HG03520 (cell line): ENCODE measurements at regions not wholly inside any gene's neighbourhood (a gene's known extent, or its start where the extent isn't known, plus 50 kb on each side); places are given as distances from the start of the nearest gene placed in this dataset.
"Not testable (repeated sequence)": the region's sequence is repeated elsewhere in the genome, so short reads cannot be mapped to it uniquely, and the experiment has no call there.

Experiments
- ATAC-seq: cut with Tn5 transposase; IDR thresholded peaks from one replicate; pipeline ENCODE4 v1.9.1; 2021; ENCODE audit warnings: mild to moderate bottlenecking, moderate library complexity; ENCODE audit not compliant: unreplicated experiment

DNA sequence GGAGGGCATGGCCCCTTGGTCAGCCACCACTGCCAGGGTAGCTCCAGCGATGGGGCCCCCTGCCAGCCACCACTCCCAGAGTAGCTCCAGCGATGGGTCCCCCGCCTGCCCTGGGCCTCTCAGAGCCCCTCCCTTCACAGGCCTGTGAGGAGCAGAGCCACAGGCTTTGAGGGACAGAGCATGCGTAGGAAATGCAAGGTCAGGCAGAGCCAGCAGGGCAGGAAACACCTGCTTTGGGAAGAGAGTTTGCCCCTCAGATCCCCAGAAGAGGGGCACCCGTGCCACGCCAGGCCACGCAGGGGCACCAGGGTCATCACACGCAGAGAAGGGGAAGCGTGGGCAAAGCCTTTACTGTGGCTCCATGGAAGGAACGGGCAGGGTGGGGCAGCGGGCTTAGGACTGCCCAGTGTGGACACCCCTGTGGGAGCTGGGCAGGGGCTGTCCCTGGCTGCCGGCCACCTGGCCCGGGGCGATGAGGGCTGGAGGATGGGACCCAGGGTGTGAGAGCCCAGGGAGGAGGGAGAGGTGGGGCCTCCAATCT lies 477.8 kb downstream of the BRD1 start:
- no peak for ATAC-seq

DNA sequence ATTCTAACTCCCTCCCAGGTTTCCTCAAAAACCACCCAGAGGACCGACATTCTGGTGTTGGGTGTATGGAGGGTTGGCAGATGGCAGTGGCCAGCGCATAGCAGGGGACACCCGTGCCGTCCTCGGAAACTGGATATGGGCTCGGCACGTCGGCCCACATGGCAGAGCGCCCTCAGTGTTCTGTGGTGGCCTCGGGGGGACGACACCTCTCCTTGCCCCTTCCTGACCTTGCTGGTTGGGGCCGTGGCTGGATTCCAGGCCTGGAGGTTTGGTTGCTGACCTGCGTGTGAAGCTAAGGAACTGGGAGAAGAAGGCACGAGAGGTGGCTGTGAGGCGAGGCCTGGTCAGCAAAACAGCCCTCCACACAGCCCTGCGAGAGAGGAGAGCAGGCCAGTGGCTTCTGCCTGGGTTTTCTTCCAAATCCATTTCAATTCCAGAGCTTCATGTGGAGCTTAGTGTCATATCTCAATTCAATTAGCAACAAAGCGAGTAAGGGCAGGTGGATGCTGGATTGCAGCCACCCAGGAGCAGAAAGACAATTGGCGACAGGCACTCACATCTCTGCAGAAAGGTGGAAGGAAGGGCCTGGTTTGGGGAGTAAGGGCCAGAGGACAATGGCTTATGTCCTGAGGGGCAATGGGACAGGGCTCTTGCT lies 478.4 kb downstream of the BRD1 start:
- ATAC-seq, result no peak

DNA sequence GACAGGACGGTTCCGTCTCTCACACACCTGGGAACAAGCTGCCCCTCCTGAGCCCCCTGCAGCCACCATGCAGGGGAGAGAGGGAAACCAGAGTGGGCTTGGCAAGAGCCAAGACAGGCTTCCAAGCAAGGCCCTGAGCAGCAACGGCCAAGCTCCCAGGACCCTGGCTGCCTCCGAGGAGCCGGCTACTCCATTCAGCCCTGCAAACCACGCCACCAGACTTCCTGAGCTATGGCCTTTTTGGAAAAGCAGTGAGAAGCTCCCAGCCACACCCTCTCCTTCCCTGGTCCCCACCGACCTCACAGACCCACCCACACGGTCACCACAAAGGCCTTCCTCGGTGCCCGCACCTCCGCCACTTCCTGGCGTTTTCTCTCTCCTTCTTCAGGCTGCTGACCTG lies 479.0 kb downstream of the BRD1 start:
- ATAC-seq, result no peak

DNA sequence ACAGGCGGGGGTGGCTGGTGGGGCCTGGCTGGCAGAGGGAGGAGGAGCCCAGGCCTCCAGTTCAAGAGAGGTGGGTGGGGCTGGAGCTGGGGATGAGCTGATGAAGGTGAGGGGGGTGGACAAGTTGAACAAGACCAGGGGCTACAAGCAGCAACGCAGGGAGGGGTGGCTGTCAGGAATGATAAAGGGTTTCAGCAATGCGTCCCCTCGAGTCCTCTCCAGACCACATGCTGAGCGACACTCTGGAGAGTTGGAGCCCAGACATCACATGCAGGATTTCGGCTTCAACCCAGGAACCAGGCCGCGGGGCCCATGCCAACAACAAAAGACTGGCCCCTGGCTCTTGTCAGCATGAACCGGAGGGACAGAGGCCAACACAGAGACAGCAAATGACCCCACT lies 480.3 kb downstream of the BRD1 start:
- no peak for ATAC-seq

DNA sequence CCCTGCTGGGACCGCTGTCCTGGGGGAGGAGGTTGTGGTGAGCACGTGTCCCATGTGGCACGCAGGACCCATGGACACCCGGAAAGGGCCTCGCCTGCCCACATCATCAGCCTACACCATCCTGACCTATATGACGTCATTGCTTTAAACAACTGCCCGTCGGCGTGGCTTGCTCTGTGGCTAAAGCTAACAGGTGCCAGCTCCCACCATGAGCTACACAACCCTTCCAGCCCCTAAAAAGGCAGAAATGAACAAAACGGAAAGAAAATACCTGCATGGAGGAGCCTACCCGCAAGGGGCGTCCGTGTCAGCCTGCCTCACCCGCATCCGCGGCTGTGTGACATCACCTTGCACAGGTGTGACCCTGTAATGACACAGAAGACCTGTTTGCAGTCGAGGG lies 481.8 kb downstream of the BRD1 start:
- ATAC-seq, result no peak

DNA sequence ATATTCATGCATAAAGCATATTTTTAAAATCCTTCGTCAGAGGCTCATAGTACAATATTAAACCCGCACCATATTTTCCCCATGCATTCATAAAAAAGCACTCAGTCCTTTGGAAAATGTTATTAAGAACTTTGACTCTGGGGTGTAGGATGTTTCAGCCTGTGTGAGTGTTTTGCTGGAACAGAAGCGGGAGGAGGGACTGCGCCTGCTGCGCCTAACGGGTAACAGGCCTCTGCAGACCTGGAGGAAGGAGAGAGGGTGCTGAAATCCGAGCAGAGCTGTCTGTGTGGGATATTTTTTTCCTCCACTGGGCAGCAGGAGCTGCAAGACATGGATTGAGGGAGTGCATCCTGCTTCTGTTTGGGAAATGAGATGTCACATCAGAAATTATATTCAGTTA lies 483.0 kb downstream of the BRD1 start:
- ATAC-seq, result no peak

DNA sequence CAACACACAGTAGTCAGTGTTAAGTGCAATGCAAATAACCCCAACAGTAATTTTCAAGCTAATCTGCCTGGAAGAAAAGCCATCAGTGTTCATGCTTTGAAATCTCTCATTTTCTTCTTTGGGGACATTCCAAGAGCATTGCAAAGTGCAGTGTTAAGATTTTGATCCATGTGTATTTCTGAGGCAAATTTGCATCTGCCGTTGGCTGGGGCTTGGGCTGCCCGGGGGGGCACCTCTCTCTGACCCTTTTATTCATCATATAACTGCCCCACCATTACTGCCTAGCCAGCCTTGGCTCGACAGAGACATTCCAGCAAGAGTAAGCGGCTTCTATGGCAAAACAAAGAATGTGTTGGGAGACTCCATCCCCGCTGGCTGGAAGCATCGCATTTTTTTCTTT lies 483.5 kb downstream of the BRD1 start:
- ATAC-seq, result no peak

DNA sequence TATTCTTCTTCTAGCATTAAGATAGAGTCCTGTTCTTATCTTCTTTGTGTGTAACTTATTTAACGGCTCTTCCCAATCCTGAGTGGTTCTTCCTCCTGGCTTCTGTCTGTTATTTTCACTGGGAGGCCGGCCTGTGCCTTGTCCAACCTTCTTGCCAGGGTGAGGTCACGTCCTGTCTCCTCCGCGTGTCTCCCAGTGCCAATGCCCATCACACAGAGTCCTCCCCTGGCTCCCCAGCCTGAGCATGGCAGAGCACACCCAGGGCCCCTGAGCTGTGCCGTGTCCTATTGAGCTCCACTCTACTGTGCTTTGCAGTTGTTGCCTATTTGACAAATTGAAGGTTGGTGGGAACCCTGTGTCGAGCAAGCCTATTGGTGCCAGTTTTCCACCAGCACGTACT lies 487.3 kb downstream of the BRD1 start:
- no peak for ATAC-seq

DNA sequence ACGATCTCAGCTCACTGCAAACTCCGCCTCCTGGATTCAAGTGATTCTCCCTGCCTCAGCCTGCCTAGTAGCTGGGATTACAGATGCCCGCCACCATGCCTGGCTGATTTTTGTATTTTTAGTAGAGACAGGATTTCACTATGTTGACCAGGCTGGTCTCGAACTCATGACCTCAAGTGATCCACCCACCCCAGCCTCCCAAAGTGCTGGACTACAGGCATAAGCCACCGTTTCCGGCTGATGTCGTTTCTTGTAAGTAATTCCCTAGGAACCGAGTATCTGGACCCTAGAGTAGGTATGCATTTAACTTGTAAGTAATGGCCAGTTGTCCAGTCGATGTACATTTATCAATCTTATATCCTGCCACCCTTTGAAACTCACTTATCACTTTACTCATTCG lies 491.2 kb downstream of the BRD1 start:
- ATAC-seq, result not testable (repeated sequence)

DNA sequence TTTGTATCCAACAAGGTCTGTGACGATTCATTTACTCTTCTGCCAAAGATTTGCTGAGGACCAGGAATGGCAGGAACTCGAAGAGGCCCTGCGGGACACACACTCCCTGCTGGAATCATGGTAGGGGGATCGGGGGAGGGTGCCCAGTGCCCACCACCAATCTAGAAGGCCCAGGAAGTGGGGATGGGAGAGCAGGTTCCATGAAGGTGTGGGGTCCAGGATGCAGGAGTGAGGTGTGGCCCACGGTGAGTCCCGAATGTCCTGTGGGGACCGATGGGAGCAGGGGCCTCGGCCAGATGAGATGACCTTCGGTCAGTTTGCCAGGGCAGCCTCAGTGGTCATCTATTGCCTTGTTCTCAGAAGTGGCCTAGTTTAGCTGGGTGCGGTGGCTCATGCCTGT lies 492.7 kb downstream of the BRD1 start:
- ATAC-seq, result no peak

DNA sequence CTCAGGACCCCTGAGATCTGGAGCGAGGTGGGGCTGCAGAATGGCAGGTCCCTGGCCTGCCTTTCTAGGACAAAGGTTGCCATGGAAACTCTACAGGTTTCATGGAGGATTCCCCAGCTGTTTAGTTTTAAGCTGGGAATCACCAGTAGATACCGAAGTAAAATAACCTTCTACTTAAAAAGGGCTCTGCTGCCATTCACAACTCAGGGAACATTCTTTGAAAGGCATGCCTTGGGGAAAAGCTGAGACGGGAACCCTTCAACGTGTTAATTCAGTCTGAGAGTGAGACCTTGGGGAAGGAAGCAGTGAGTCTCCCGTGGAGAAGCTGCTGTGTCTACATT lies 493.3 kb downstream of the BRD1 start:
- ATAC-seq, result no peak

DNA sequence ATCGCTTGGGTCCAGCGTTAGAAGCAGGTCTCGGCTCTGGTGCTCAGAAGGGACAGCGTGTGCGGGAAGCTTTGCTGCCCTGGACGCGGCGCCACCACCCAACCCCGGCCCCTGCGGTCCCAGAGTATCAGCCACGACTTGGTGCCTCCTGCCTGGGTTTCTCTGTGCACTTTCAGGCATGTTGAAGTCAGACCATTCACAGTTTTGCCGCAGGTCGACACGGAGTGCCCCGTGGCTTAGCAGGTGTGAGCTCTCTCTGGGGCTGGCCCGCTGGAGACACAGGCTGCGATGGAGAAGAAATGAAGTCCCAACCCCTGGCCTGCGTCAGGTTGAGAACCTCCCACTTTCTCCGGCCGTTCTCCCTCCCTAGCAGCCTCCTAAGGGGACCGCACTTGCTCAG lies 494.5 kb downstream of the BRD1 start:
- ATAC-seq, result no peak

DNA sequence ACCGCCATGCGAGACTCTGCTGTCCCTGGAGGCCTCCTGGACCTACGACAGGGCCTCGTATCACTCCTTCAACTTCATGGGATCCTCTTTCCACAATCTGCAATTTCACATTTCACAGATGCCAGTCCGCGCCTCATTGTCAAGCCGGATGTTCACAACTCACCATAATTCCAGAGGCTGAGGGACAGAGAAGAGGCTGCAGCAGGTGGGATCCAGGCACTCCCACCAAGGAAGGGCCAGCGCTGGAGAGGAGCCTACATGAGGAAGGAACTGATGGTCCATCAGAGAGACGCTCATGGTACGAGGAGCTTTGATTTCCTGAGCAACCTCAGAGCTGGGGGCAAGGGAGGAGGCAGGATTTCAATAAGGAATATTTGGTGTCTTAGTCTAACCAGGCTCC lies 495.0 kb downstream of the BRD1 start:
- ATAC-seq, result no peak

DNA sequence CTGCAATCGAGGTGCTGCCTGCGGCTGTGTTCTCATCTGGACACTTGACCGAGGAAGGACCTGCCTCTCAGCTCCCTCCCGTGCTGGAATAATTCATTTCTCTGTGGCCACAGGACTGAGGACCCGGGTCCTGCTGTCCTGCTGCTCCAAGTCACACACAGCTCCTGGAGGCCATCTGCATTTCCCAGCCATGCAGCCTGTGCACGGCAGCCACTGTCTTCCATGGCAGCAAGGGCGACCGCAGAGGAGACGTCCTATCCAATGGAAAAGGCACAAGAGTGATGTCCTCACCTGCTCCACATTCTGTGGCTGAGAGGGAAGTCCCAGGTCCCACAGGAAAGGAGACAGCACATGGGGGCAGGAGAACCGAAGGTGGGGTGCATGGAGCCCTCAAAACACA lies 495.8 kb downstream of the BRD1 start:
- ATAC-seq, result no peak

DNA sequence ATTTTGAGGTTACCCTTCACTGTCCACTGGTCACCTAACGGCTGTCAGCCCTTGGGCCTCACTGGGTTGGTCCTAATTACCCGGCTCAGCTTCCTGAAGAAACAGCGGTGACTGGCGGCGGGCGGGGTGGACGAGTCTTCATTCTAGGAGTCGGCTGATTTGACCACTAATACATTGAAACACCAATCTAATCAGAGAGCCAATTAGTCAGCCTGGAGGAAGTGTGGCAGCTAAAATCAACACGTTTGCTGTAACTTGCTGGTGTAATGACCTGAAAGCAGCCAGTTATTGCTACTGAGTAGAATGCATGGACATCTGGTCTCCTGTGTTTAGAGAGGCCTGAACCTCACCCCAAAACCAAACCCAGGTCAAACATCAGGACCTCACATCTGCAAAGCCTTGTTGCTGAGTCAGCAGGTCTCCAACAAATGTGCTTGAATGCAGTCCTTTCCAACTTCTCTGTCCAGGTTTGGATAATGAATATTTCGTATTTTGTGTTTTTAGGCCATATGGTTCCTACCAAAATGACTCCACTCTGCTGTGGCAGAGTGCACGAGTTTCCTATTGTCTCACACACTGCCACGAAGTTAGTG lies 496.4 kb downstream of the BRD1 start:
- no peak for ATAC-seq

DNA sequence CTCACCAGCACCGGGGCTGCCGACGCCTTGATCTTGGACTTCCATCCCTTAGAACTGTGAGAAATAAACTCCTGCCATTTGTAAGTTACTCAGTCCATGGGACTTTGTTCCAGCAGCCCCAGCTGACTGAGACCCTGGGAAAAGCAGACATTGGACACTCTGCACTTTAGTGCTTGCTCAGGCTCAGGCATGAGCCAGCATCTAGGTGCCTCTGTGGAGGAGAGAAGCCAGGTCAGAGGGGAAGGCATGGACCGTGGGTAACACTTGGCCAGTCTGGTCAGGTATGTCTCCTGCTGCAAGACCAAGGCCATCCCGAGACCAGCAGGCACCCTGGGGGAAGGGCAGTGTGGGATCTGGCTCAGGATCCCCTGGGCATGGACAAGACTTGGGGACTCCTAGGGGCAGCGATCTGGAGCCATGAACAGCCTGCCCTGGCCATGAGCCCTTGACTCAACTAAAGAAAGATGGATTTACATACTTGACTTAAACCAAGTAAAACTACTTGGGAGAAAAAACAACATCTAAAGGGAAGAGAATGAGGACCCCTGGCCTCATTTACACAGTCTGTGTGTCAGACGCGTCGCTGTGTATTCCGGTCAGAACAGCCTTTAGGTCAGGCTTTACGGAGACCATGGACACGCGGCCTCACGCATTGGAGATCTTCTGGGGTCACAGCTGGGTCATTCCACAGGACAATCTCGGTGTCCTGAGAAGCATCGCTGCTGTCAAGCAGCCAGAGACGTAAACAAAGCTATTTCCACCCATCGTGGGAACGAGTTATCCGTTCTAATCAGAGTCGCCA lies 497.1 kb downstream of the BRD1 start:
- no peak for ATAC-seq

DNA sequence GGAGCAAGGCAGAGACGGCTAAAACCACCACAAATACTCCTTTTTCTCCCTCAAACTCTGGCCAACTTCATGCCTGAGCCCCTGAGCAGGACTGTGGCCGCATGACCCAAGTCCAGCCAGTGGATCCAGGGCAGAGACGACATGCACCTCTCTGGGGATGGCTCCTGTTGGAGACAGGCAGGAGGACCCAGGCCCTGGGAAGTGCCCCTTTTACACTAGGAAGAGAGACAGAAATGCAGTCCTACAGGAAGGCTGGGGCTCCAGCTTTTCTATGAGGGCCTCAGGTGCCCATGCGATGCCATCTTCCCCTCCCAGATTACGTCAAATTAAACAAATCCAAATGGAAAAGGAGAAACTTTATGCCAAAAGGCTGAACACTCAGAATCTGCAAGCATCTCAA lies 498.0 kb downstream of the BRD1 start:
- no peak for ATAC-seq

DNA sequence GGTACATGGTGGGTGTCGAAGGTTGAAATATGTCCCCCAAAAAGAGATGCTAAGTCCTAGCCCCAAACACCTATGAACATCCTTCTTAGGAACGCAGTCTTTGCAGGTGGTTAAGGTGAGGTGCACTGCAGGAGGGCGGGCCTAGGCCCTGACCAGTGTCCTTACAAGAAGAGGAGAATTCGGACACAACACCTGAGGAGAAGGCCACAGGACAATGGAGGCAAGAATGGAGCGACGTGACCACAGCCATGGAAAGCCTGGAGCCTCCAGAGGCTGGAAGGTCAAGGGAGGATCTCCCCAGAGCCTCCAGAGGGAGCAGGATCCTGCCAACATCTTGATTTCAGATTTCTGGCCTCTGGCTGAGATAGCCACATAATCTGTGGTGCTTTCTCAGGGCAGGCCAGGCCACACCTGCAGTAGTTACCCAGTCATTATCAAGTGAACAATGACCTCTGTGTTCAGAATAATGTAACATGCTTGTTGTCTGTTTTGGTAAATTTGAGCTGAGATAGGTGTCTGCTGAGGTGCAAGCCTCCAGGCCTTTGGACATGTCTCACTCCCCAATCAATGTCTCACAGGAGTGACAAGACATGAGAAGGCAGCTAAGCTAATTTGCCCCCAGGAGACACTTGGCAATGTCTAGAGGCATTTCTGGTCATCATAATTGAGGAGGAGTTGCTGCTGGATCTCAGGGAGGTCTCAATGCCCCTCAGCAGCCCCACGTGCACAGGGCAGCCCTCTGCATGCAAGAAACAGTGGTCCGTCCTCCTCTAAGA lies 498.9 kb downstream of the BRD1 start:
- ATAC-seq, result no peak

DNA sequence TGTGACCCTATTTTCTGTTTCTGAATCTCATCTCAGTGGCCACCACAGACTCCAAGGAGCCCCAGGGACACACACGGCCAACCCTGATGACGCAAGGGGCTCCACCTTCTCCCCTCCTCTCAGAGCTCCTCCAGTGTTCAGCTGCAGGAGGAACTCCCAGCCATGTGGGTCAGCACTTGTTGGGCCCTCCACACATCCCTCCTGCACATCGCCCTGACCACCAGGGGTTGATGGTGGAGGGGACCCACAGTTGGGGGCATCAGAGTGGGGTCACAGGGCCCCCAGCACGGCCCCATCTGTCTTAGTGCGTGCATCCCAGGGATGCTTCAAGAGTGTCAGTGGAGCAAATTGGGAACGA lies 499.6 kb downstream of the BRD1 start:
- ATAC-seq, result no peak

DNA sequence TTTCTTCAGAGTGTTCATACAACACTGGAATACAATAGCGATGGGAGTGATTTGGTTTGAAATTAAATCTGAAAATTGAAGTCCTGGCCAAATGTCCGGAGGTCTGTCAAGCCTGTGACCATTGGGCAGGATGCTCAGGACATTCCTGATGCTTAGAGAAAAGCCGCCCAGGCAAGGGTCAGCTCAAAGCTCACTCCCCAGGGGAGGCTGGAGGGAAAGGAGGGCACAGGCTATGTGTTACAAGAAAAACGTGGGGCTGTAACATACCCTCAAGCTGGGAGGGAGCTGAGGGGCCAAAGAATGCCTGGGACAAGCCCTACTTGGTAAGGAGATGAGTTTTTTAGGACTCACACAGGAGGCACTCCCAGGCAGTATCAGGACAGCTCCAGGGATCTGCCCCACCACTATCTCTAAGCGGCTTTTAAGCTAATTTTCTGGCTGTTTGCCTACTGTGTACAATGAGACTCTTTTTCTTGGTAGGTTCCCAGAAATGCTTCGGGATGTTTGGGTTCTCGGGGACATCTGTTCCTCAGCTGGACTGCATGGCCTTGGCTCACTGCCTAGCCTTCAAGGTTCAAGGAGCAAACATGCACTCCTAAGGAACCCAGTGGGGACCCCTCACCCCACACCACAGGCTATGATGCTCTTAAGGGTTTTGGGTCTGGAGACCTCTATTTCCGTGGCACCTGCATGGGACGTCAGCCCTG lies 500.1 kb downstream of the BRD1 start:
- no peak for ATAC-seq

DNA sequence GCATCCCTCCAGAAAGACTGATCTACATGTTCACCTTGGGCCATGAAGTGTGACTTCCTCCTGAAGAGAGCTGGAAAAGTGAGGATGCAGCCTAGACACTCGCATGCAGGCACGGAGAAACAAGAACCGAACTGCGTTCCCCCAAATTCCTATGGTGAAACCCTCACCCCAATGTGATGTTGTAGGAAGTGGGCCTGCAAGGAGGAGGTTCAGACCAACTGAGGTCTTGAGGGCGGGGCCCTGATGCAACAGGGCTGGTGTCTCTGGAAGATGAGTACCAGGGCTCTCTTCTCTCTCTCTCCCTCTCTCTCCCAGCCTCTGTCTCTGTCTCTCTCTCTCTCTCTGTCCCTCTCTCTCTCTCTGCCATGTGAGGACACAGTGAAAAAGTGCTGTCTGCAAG lies 501.1 kb downstream of the BRD1 start:
- no peak for ATAC-seq
